GM21526 (cell line): ENCODE measurements at regions not wholly inside any gene's neighbourhood (a gene's known extent, or its start where the extent isn't known, plus 50 kb on each side); places are given as distances from the start of the nearest gene placed in this dataset.
"Not testable (repeated sequence)": the region's sequence is repeated elsewhere in the genome, so short reads cannot be mapped to it uniquely, and the experiment has no call there.

ENCODE experiments used
- ATAC-seq: cut with Tn5 transposase; IDR thresholded peaks from one replicate; pipeline ENCODE4 v1.9.1; 2021; ENCODE audit warnings: moderate library complexity; ENCODE audit not compliant: unreplicated experiment, low FRiP score

GRCh38 chr4:91653067-91653466 is 650.7 kb upstream of the GRID2 start:
- no peak for ATAC-seq

- ATAC-seq: no peak
Measured at GRCh38 chr4:91681091-91681490, 622.7 kb upstream of the GRID2 start.

GRCh38 chr4:91681544-91681943 is 622.2 kb upstream of the GRID2 start:
- ATAC-seq: no peak

GRCh38 chr4:91684955-91685354 is 618.8 kb upstream of the GRID2 start:
- no peak for ATAC-seq

GRCh38 chr4:91688413-91688812 is 615.4 kb upstream of the GRID2 start:
- ATAC-seq: no peak

GRCh38 chr4:91699691-91700090 is 604.1 kb upstream of the GRID2 start:
- ATAC-seq: not testable (repeated sequence)

- ATAC-seq: no peak
Measured at GRCh38 chr4:91729851-91730250, 573.9 kb upstream of the GRID2 start.

- ATAC-seq: no peak
Measured at GRCh38 chr4:91734682-91735081, 569.1 kb upstream of the GRID2 start.

GRCh38 chr4:91738831-91739230 is 564.9 kb upstream of the GRID2 start:
- ATAC-seq: not testable (repeated sequence)

- ATAC-seq: no peak
Measured at GRCh38 chr4:91746551-91746950, 557.2 kb upstream of the GRID2 start.

- no peak for ATAC-seq
Measured at GRCh38 chr4:91751961-91752360, 551.8 kb upstream of the GRID2 start.

- no peak for ATAC-seq
Measured at GRCh38 chr4:91754716-91755115, 549.0 kb upstream of the GRID2 start.

- no peak for ATAC-seq
Measured at GRCh38 chr4:91758487-91758886, 545.3 kb upstream of the GRID2 start.

- ATAC-seq: no peak
Measured at GRCh38 chr4:91764085-91764484, 539.7 kb upstream of the GRID2 start.

GRCh38 chr4:91769912-91770311 is 533.9 kb upstream of the GRID2 start:
- ATAC-seq: no peak

GRCh38 chr4:91791631-91792030 is 512.1 kb upstream of the GRID2 start:
- ATAC-seq: not testable (repeated sequence)

- ATAC-seq: no peak
Measured at GRCh38 chr4:91795947-91796346, 507.8 kb upstream of the GRID2 start.

GRCh38 chr4:91812319-91812718 is 491.4 kb upstream of the GRID2 start:
- ATAC-seq: no peak

GRCh38 chr4:91824773-91825172 is 479.0 kb upstream of the GRID2 start:
- ATAC-seq: no peak

- no peak for ATAC-seq
Measured at GRCh38 chr4:91826186-91826585, 477.6 kb upstream of the GRID2 start.

GRCh38 chr4:91827914-91828313 is 475.9 kb upstream of the GRID2 start:
- ATAC-seq: no peak

GRCh38 chr4:91829531-91829930 is 474.2 kb upstream of the GRID2 start:
- no peak for ATAC-seq

GRCh38 chr4:91830681-91831395 is 472.9 kb upstream of the GRID2 start:
- no peak for ATAC-seq
